GM12875 (cell line): ENCODE measurements at regions not wholly inside any gene's neighbourhood (a gene's known extent, or its start where the extent isn't known, plus 50 kb on each side); places are given as distances from the start of the nearest gene placed in this dataset.
"Not testable (repeated sequence)": the region's sequence is repeated elsewhere in the genome, so short reads cannot be mapped to it uniquely, and the experiment has no call there.

Experiments
- H3K4me3 ChIP-seq: one replicate; pipeline ENCODE4 v1.5.1; 2011; ENCODE audit warnings: low read depth, low read length, control low read depth
- TF ChIP-seq, protein P1 (sequence below): IDR thresholded peaks from 2 replicates; pipeline ENCODE4 v1.5.1; 2011; ENCODE audit warnings: low read depth, mild to moderate bottlenecking, control low read depth, inconsistent platforms, low read length, moderate library complexity, borderline replicate concordance; ENCODE audit not compliant: insufficient read depth

DNA sequence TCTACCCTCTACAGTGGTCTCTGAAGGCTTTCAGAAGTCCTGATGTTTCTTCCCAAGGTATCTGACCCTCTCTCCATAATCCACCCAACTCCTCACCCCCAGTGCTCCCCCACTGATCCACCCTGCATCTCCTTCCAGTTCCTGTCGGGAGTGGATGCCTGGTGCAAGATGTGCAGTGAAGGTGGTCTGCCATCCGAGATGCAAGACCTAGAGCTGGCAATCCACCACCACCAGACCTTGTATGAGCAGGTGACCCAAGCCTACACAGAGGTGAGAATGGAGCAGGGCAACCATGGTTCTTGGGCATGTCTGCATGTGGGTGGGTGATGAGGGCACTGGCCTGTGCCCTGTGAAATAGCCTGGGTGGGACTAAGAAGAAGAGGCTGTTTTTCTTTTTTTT lies 337.8 kb upstream of the ROPN1 start:
- TF ChIP-seq, protein P1, sequence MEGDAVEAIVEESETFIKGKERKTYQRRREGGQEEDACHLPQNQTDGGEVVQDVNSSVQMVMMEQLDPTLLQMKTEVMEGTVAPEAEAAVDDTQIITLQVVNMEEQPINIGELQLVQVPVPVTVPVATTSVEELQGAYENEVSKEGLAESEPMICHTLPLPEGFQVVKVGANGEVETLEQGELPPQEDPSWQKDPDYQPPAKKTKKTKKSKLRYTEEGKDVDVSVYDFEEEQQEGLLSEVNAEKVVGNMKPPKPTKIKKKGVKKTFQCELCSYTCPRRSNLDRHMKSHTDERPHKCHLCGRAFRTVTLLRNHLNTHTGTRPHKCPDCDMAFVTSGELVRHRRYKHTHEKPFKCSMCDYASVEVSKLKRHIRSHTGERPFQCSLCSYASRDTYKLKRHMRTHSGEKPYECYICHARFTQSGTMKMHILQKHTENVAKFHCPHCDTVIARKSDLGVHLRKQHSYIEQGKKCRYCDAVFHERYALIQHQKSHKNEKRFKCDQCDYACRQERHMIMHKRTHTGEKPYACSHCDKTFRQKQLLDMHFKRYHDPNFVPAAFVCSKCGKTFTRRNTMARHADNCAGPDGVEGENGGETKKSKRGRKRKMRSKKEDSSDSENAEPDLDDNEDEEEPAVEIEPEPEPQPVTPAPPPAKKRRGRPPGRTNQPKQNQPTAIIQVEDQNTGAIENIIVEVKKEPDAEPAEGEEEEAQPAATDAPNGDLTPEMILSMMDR, result no peak
- H3K4me3 ChIP-seq, result no peak overlapping the region

- TF ChIP-seq, protein P1, result no peak
- H3K4me3 ChIP-seq, result no peak overlapping the region
These were observed 342.2 kb upstream of the ROPN1 start for GRCh38 chr3:124333931-124334640.

DNA sequence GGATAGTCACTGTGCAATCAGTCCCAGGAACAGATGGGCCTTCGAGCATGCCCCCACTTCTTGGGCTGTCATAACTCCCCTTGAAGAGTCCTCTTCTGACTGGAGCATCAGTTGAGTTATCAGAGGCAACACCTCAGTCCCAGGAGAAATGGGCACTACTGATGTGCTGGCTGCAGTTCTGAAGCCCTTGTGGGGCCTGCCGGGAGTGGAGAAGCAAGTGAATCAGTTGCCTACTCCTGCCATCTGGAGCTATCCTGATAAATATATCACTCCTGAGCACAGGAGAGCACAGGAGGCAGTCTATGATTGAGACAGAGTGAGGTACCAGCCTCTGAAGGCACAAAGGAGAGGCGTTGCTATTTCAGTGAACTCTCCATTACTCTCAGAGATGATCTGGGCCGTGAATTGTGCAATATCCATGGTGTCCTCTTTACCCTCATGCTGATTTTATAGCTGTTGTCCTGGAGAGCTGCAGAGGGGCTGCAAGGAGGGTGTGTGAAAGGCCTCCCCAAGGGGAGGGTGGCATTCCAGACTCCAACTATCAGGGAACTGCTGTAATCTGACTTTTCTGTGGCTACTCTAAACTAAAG lies 344.2 kb upstream of the ROPN1 start:
- H3K4me3 ChIP-seq, result no peak overlapping the region
- TF ChIP-seq, protein P1, result no peak

GRCh38 chr3:124345845-124346244 lies 353.9 kb upstream of the ROPN1 start:
- TF ChIP-seq, protein P1, result no peak
- H3K4me3 ChIP-seq, result no peak overlapping the region

- TF ChIP-seq, protein P1, result no peak
- no peak overlapping the region for H3K4me3 ChIP-seq
These were observed 354.6 kb upstream of the ROPN1 start for GRCh38 chr3:124346487-124346886.

GRCh38 chr3:124347418-124347817 lies 355.5 kb upstream of the ROPN1 start:
- TF ChIP-seq, protein P1, result no peak
- H3K4me3 ChIP-seq, result no peak overlapping the region

GRCh38 chr3:124348555-124348954 lies 356.6 kb upstream of the ROPN1 start:
- H3K4me3 ChIP-seq, result not testable (repeated sequence)
